ENCODE measurements at regions not wholly inside any gene's neighbourhood (a gene's known extent, or its start where the extent isn't known, plus 50 kb on each side); places are given as distances from the start of the nearest gene placed in this dataset.

- TF ChIP-seq, protein P1, sequence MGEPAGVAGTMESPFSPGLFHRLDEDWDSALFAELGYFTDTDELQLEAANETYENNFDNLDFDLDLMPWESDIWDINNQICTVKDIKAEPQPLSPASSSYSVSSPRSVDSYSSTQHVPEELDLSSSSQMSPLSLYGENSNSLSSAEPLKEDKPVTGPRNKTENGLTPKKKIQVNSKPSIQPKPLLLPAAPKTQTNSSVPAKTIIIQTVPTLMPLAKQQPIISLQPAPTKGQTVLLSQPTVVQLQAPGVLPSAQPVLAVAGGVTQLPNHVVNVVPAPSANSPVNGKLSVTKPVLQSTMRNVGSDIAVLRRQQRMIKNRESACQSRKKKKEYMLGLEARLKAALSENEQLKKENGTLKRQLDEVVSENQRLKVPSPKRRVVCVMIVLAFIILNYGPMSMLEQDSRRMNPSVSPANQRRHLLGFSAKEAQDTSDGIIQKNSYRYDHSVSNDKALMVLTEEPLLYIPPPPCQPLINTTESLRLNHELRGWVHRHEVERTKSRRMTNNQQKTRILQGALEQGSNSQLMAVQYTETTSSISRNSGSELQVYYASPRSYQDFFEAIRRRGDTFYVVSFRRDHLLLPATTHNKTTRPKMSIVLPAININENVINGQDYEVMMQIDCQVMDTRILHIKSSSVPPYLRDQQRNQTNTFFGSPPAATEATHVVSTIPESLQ (CRISPR knock-in tag; IDR thresholded peaks at IDR 0.05), result no peak
Observed at GRCh38 chr16:65722429-65722828, 600.6 kb upstream of the CDH11 start (continued).

GRCh38 chr16:65717846-65718245 lies 596.0 kb upstream of the CDH11 start:
- H3K36me3 Mint-ChIP-seq, result no peaks in the 10 kb centered on the region
- peaks cover 10% of the 10 kb centered on the region for H3K9me3 Mint-ChIP-seq
- H3K27me3 Mint-ChIP-seq (ENCODE audit: low read depth), result peaks cover 7% of the 10 kb centered on the region; the same call in 1 of the 2 replicates
- no peak overlapping the region for H3K27ac Mint-ChIP-seq
- ATAC-seq, result no peak
- POLR2A ChIA-PET, result no interaction called here
- CTCF ChIA-PET, result interaction anchor here (1.3 kb wide), 1 partner anchor 13 kb away, joined by 3 read pairs; no protein-coding TSS in a partner anchor
- no peak for DNase-seq (ENCODE audit: low spot score)
- no peak overlapping the region for H3K4me3 Mint-ChIP-seq
- TF ChIP-seq E2F1 (CRISPR knock-in tag; IDR thresholded peaks at IDR 0.05) (no peak), HMGA2 (CRISPR knock-in tag; IDR thresholded peaks at IDR 0.05) (no peak), ZNF219 (CRISPR knock-in tag; IDR thresholded peaks at IDR 0.05; ENCODE audit: borderline replicate concordance) (no peak), AR (CRISPR knock-in tag; IDR thresholded peaks at IDR 0.05) (no peak), AFF4 (CRISPR knock-in tag; IDR thresholded peaks at IDR 0.05; ENCODE audit: borderline replicate concordance) (no peak), TCF7 (CRISPR knock-in tag; IDR thresholded peaks at IDR 0.05; ENCODE audit: low read depth) (no peak), EMX1 (CRISPR knock-in tag; IDR thresholded peaks at IDR 0.05) (no peak), MLX (CRISPR knock-in tag; IDR thresholded peaks at IDR 0.05) (no peak)
- TF ChIP-seq, protein P2, sequence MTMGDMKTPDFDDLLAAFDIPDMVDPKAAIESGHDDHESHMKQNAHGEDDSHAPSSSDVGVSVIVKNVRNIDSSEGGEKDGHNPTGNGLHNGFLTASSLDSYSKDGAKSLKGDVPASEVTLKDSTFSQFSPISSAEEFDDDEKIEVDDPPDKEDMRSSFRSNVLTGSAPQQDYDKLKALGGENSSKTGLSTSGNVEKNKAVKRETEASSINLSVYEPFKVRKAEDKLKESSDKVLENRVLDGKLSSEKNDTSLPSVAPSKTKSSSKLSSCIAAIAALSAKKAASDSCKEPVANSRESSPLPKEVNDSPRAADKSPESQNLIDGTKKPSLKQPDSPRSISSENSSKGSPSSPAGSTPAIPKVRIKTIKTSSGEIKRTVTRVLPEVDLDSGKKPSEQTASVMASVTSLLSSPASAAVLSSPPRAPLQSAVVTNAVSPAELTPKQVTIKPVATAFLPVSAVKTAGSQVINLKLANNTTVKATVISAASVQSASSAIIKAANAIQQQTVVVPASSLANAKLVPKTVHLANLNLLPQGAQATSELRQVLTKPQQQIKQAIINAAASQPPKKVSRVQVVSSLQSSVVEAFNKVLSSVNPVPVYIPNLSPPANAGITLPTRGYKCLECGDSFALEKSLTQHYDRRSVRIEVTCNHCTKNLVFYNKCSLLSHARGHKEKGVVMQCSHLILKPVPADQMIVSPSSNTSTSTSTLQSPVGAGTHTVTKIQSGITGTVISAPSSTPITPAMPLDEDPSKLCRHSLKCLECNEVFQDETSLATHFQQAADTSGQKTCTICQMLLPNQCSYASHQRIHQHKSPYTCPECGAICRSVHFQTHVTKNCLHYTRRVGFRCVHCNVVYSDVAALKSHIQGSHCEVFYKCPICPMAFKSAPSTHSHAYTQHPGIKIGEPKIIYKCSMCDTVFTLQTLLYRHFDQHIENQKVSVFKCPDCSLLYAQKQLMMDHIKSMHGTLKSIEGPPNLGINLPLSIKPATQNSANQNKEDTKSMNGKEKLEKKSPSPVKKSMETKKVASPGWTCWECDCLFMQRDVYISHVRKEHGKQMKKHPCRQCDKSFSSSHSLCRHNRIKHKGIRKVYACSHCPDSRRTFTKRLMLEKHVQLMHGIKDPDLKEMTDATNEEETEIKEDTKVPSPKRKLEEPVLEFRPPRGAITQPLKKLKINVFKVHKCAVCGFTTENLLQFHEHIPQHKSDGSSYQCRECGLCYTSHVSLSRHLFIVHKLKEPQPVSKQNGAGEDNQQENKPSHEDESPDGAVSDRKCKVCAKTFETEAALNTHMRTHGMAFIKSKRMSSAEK (CRISPR knock-in tag; IDR thresholded peaks at IDR 0.05; ENCODE audit: borderline replicate concordance), result no peak
- TF ChIP-seq, protein P3, sequence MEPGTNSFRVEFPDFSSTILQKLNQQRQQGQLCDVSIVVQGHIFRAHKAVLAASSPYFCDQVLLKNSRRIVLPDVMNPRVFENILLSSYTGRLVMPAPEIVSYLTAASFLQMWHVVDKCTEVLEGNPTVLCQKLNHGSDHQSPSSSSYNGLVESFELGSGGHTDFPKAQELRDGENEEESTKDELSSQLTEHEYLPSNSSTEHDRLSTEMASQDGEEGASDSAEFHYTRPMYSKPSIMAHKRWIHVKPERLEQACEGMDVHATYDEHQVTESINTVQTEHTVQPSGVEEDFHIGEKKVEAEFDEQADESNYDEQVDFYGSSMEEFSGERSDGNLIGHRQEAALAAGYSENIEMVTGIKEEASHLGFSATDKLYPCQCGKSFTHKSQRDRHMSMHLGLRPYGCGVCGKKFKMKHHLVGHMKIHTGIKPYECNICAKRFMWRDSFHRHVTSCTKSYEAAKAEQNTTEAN (CRISPR knock-in tag; IDR thresholded peaks at IDR 0.05), result no peak
- H3K4me1 Mint-ChIP-seq, result peaks cover 31% of the 10 kb centered on the region

Data from WTC11 (cell line).